Body of pancreas (tissue), 4 donors: ENCODE measurements at regions not wholly inside any gene's neighbourhood (a gene's known extent, or its start where the extent isn't known, plus 50 kb on each side); places are given as distances from the start of the nearest gene placed in this dataset.

Experiments
- CTCF ChIP-seq, 7 experiments: fragments of 450-650 bp in 4 of 7; fragments of 200-600 bp in 3 of 7; sonication (generic) in 3 of 7; IDR thresholded peaks; one replicate each; pipeline ENCODE4 v1.5.1; 2016 to 2019; ENCODE audit warnings: antibody characterized with exemption in 7 of 7
- POLR2A ChIP-seq, 3 donors: fragments of 450-650 bp; IDR thresholded peaks; one replicate each; pipeline ENCODE4 v1.6.1; 2016; ENCODE audit warnings: antibody characterized with exemption in 3 of 3, mild to moderate bottlenecking in 2 of 3

GRCh38 chr20:41989039-41989679 lies 371.0 kb upstream of the CHD6 start:
- TF ChIP-seq CTCF (IDR thresholded peaks at IDR 0.05) (no peak), POLR2A (IDR thresholded peaks at IDR 0.05) (no peak)
